Body of pancreas (tissue), 4 donors: ENCODE measurements at regions not wholly inside any gene's neighbourhood (a gene's known extent, or its start where the extent isn't known, plus 50 kb on each side); places are given as distances from the start of the nearest gene placed in this dataset.
A peak's percentile ranks its signal among the peaks of the same experiment; 100 is the strongest.

ENCODE experiments used
- ATAC-seq: fragments of 150-250 bp; one replicate; pipeline ENCODE4 v1.9.1; 2016
- DNase-seq, 4 donors: peaks; one replicate each; pipeline ENCODE4 v3.0.0-alpha.2; 2019
- H3K27ac ChIP-seq, 4 donors: fragments of 200-600 bp; sonication (generic); 1 replicate in 3 of 4; 2 replicates in 1 of 4; pipeline versions ENCODE4 v1.5.1 to v1.6.1; 2016 to 2019; ENCODE audit warnings: mild to moderate bottlenecking in 1 of 4, mixed read lengths in 1 of 4, moderate library complexity in 1 of 4
- H3K27me3 ChIP-seq, 2 donors: fragments of 200-600 bp; sonication (generic); one replicate each; pipeline ENCODE4 v1.6.0; 2016; ENCODE audit warnings: mild to moderate bottlenecking in 1 of 2
- H3K36me3 ChIP-seq, 2 donors: fragments of 200-600 bp; sonication (generic); replicated peaks in 1 of 2; 2 replicates each; pipeline ENCODE4 v1.5.1; 2016; ENCODE audit warnings: low read depth in 2 of 2; ENCODE audit not compliant: insufficient read depth in 1 of 2
- H3K4me1 ChIP-seq: fragments of 200-600 bp; sonication (generic); one replicate; pipeline ENCODE4 v1.6.0; 2016
- H3K4me3 ChIP-seq, 2 donors: fragments of 200-600 bp; sonication (generic); 1 replicate in 1 of 2; 2 replicates in 1 of 2; pipeline ENCODE4 v1.5.1; 2016 to 2019
- H3K9me3 ChIP-seq, 3 donors: fragments of 200-600 bp; sonication (generic); 1 replicate in 2 of 3; 2 replicates in 1 of 3; pipeline ENCODE4 v1.5.1; 2016
- CTCF ChIP-seq, 7 experiments: fragments of 450-650 bp in 4 of 7; fragments of 200-600 bp in 3 of 7; sonication (generic) in 3 of 7; IDR thresholded peaks; one replicate each; pipeline ENCODE4 v1.5.1; 2016 to 2019; ENCODE audit warnings: antibody characterized with exemption in 7 of 7
- POLR2A ChIP-seq, 3 donors: fragments of 450-650 bp; IDR thresholded peaks; one replicate each; pipeline ENCODE4 v1.6.1; 2016; ENCODE audit warnings: antibody characterized with exemption in 3 of 3, mild to moderate bottlenecking in 2 of 3
- WGBS, 2 donors: methylation state at CpG; one replicate each; pipeline ENCODE4 v1.1.5; 2017; 5-methylcytosine and 5-hydroxymethylcytosine counted together
- intact Hi-C: fragments of 100-400 bp; cut with DNase I; formaldehyde crosslinking; loops from one replicate; pipeline ENCODE4 v1.15.1; 2023

DNA sequence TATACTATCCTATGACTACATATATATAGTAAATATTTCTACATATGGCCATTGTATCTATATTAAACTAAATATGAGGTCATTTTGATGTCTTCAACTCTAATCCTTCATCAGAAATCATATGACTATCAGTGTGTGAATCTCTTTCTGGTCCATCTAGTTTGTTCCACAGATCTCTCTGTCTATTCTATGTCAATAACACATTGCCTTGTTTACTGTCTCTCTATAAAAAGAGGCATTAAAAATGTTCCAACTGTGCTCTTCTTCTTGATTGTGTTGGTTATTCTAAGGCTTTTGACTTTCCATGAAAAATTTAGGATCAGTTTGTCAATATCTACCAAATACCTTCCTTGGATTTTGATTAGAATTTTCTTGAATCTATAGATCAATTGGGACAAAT lies 338.3 kb upstream of the FSTL5 start:
- Histone ChIP-seq H3K4me1 (peaks cover 6% of the 10 kb centered on the region), H3K27me3 (no peaks in the 10 kb centered on the region), H3K4me3 (no peak overlapping the region), H3K27ac (no peak overlapping the region), H3K9me3 (no peaks in the 10 kb centered on the region), H3K36me3 (no peaks in the 10 kb centered on the region)
- no peak for TF ChIP-seq CTCF (IDR thresholded peaks at IDR 0.05)
- DNase-seq = no peak
- intact Hi-C loops = no loop called here
- ATAC-seq = no peak

- no peak for ATAC-seq
- intact Hi-C loops = no loop called here
Measured at GRCh38 chr4:162499478-162499877, 335.7 kb upstream of the FSTL5 start.

DNA sequence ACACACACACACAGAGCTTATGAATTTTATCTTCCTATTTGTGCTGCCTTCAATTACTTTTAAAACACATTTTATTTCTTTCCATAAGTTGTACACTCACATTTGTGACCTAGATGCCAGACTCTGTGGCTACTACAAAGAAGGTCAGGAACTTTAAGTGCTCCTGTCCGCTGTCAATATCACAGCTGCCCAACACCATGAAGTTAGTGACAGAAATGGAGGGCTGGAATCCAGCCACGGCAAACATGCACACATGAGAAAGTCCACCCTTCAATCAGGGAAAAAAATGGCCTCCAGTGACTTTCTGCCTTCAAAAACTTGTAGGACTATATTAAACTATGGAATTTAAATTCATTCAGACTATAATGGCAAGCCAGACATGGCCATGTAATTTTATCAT lies 334.4 kb upstream of the FSTL5 start:
- DNase-seq (peak; percentile 34 to 74 (median 51)), ATAC-seq (peak; percentile 68)
- WGBS, 2 donors = 17 to 27% methylated on average over 2 of the region's 2 CpGs
- H3K4me1 ChIP-seq = peaks cover 6% of the 10 kb centered on the region
- H3K4me3 ChIP-seq = no peak overlapping the region
- H3K9me3 ChIP-seq = no peaks in the 10 kb centered on the region
- no peak overlapping the region for H3K27ac ChIP-seq
- intact Hi-C loops = no loop called here
- TF ChIP-seq POLR2A (IDR thresholded peaks at IDR 0.05) = no peak
- no peak for TF ChIP-seq CTCF (IDR thresholded peaks at IDR 0.05)
- no peaks in the 10 kb centered on the region for H3K27me3 ChIP-seq
- no peaks in the 10 kb centered on the region for H3K36me3 ChIP-seq

More at GRCh38 chr4:162499478-162499877, 335.7 kb upstream of the FSTL5 start:
- TF ChIP-seq POLR2A (IDR thresholded peaks at IDR 0.05) = no peak
- TF ChIP-seq CTCF (IDR thresholded peaks at IDR 0.05) = peak in 4 of 7 experiments; percentile 16 to 46 (median 23)
- Histone ChIP-seq H3K4me1 (peaks cover 6% of the 10 kb centered on the region), H3K27ac (no peak overlapping the region), H3K27me3 (no peaks in the 10 kb centered on the region), H3K9me3 (no peaks in the 10 kb centered on the region), H3K36me3 (no peaks in the 10 kb centered on the region), H3K4me3 (no peak overlapping the region)
- WGBS, 2 donors = 72% methylated on average over 1 of the region's 1 CpG
- DNase-seq = no peak

DNA sequence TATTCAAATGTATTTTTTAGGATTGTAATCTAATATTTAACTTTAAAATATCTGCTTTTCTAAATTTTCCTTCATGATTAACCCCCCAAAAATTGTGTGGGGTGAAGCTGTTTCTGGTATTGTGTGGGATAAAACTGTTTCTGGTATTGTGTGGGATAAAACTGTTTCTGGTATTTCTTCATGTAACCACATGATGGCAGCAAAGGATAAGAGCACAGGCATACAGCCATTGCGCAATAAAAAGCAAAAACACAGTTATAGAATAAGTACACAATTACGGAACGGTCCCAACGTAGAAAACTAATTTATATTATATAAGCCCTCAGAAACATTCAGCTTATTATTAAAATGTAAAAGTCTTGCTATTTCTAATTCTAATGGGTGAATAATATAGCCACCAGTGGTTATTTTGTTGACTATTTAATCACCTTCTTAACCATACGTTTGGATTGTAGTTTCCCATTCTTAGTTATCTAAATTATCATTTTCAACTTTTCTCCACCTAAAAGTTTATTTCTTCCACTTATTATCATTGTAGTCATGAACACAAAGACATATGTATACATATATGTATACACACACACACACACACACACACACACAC lies 333.9 kb upstream of the FSTL5 start:
- no peaks in the 10 kb centered on the region for H3K36me3 ChIP-seq
- peak; percentile 92 for ATAC-seq
- DNase-seq = peak in 1 of 4 donors; percentile 26
- H3K27ac ChIP-seq = no peak overlapping the region
- intact Hi-C loops = no loop called here
- TF ChIP-seq CTCF (IDR thresholded peaks at IDR 0.05) = peak; percentile 64 to 96 (median 93)
- no peak for TF ChIP-seq POLR2A (IDR thresholded peaks at IDR 0.05)
- H3K4me1 ChIP-seq = peaks cover 6% of the 10 kb centered on the region
- 1 to 2% methylated on average over 5 of the region's 5 CpGs for WGBS, 2 donors
- no peaks in the 10 kb centered on the region for H3K9me3 ChIP-seq
- H3K4me3 ChIP-seq = no peak overlapping the region
- no peaks in the 10 kb centered on the region for H3K27me3 ChIP-seq

DNA sequence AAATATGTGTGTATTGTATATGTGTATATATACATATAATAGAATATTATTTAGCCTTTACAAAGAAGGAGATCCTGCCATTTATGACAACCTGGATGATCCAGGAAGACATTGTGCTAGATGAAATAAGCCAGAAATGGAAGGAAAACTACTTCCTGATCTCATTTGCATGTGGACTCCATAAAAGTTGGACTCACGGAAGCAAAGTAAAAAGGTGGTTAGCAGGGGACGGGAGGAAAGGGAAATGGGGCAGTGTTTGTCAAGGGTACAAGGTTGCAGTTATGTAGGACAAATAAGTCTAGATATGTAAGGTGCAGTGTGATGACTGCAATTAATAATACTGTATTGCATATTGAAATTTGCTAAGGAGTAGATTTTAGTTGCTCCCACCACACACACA lies 331.1 kb upstream of the FSTL5 start:
- Histone ChIP-seq H3K36me3 (no peaks in the 10 kb centered on the region), H3K27me3 (no peaks in the 10 kb centered on the region), H3K9me3 (peaks cover 0 to 5% (median 0%) of the 10 kb centered on the region in 3 donors), H3K27ac (no peak overlapping the region), H3K4me1 (peaks cover 6% of the 10 kb centered on the region), H3K4me3 (no peak overlapping the region)
- DNase-seq = no peak
- 35 to 49% methylated on average over 2 of the region's 2 CpGs for WGBS, 2 donors
- TF ChIP-seq POLR2A (IDR thresholded peaks at IDR 0.05) = no peak
- TF ChIP-seq CTCF (IDR thresholded peaks at IDR 0.05) = no peak
- intact Hi-C loops = loop anchor here (5.0 kb wide), 1 partner anchor 832 kb away; no protein-coding TSS in a partner anchor
- ATAC-seq = no peak
